Lower leg skin (tissue), 3 donors: ENCODE measurements at regions not wholly inside any gene's neighbourhood (a gene's known extent, or its start where the extent isn't known, plus 50 kb on each side); places are given as distances from the start of the nearest gene placed in this dataset.

Source experiments
- CTCF ChIP-seq, 3 donors: fragments of 450-650 bp; IDR thresholded peaks; one replicate each; pipeline ENCODE4 v1.5.1; 2016; ENCODE audit warnings: antibody characterized with exemption in 3 of 3, mild to moderate bottlenecking in 3 of 3, moderate library complexity in 2 of 3
- POLR2A ChIP-seq, 2 donors: fragments of 450-650 bp; IDR thresholded peaks; one replicate each; pipeline ENCODE4 v1.6.1; 2016 to 2017; ENCODE audit warnings: antibody characterized with exemption in 2 of 2, mild to moderate bottlenecking in 1 of 2, moderate library complexity in 1 of 2

- TF ChIP-seq CTCF (IDR thresholded peaks at IDR 0.05): no peak
- TF ChIP-seq POLR2A (IDR thresholded peaks at IDR 0.05): no peak
Observed at GRCh38 chr6:134851548-134851947, 98.4 kb downstream of the ALDH8A1 start.
